ENCODE measurements at regions not wholly inside any gene's neighbourhood (a gene's known extent, or its start where the extent isn't known, plus 50 kb on each side); places are given as distances from the start of the nearest gene placed in this dataset.

- TF ChIP-seq, protein P1, sequence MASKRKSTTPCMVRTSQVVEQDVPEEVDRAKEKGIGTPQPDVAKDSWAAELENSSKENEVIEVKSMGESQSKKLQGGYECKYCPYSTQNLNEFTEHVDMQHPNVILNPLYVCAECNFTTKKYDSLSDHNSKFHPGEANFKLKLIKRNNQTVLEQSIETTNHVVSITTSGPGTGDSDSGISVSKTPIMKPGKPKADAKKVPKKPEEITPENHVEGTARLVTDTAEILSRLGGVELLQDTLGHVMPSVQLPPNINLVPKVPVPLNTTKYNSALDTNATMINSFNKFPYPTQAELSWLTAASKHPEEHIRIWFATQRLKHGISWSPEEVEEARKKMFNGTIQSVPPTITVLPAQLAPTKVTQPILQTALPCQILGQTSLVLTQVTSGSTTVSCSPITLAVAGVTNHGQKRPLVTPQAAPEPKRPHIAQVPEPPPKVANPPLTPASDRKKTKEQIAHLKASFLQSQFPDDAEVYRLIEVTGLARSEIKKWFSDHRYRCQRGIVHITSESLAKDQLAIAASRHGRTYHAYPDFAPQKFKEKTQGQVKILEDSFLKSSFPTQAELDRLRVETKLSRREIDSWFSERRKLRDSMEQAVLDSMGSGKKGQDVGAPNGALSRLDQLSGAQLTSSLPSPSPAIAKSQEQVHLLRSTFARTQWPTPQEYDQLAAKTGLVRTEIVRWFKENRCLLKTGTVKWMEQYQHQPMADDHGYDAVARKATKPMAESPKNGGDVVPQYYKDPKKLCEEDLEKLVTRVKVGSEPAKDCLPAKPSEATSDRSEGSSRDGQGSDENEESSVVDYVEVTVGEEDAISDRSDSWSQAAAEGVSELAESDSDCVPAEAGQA (IDR thresholded peaks at IDR 0.05; ENCODE audit: low read depth), result no peak
- TF ChIP-seq, protein P1 (CRISPR knock-in tag; IDR thresholded peaks at IDR 0.05; ENCODE audit: borderline replicate concordance), result no peak
- TF ChIP-seq ZNF557 (CRISPR knock-in tag; IDR thresholded peaks at IDR 0.05) (no peak), ZZZ3 (CRISPR knock-in tag; IDR thresholded peaks at IDR 0.05; ENCODE audit: borderline replicate concordance) (no peak), CREB3 (CRISPR knock-in tag; IDR thresholded peaks at IDR 0.05) (no peak), ZNF414 (CRISPR knock-in tag; IDR thresholded peaks at IDR 0.05) (no peak), ZNF530 (CRISPR knock-in tag; IDR thresholded peaks at IDR 0.05; ENCODE audit: low read depth) (no peak), PAX8 (CRISPR knock-in tag; IDR thresholded peaks at IDR 0.05; ENCODE audit: borderline replicate concordance) (no peak)
- TF ChIP-seq, protein P2, sequence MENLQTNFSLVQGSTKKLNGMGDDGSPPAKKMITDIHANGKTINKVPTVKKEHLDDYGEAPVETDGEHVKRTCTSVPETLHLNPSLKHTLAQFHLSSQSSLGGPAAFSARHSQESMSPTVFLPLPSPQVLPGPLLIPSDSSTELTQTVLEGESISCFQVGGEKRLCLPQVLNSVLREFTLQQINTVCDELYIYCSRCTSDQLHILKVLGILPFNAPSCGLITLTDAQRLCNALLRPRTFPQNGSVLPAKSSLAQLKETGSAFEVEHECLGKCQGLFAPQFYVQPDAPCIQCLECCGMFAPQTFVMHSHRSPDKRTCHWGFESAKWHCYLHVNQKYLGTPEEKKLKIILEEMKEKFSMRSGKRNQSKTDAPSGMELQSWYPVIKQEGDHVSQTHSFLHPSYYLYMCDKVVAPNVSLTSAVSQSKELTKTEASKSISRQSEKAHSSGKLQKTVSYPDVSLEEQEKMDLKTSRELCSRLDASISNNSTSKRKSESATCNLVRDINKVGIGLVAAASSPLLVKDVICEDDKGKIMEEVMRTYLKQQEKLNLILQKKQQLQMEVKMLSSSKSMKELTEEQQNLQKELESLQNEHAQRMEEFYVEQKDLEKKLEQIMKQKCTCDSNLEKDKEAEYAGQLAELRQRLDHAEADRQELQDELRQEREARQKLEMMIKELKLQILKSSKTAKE (CRISPR knock-in tag; IDR thresholded peaks at IDR 0.05; ENCODE audit: borderline replicate concordance), result no peak
Observed at GRCh38 chr3:101978348-101978747, 129.0 kb downstream of the NFKBIZ start (continued).
